ENCODE measurements at regions not wholly inside any gene's neighbourhood (a gene's known extent, or its start where the extent isn't known, plus 50 kb on each side); places are given as distances from the start of the nearest gene placed in this dataset.
"Not testable (repeated sequence)": the region's sequence is repeated elsewhere in the genome, so short reads cannot be mapped to it uniquely, and the experiment has no call there.

- not testable (repeated sequence) for TF ChIP-seq POLR2A, CTCF (IDR thresholded peaks at IDR 0.05)
These were observed 103.2 kb downstream of the RGS2 start for GRCh38 chr1:192911896-192912656.
